ENCODE measurements at regions not wholly inside any gene's neighbourhood (a gene's known extent, or its start where the extent isn't known, plus 50 kb on each side); places are given as distances from the start of the nearest gene placed in this dataset.

GRCh38 chr4:181659202-181659601, 584.0 kb upstream of the TENM3 start:
- TF ChIP-seq CTCF (IDR thresholded peaks at IDR 0.05; ENCODE audit: insufficient read depth, low read length): no peak
- TF ChIP-seq REST (IDR thresholded peaks at IDR 0.05; ENCODE audit: insufficient replicate concordance, low read depth): no peak
- no peak for TF ChIP-seq POLR2AphosphoS5 (IDR thresholded peaks at IDR 0.05; ENCODE audit: low read depth)
- TF ChIP-seq GABPA (IDR thresholded peaks at IDR 0.05; ENCODE audit: low read depth): no peak
- no peak for TF ChIP-seq SPI1 (IDR thresholded peaks at IDR 0.05; ENCODE audit: borderline replicate concordance, low read depth)

Measured in HL-60 (cell line).